ENCODE measurements at regions not wholly inside any gene's neighbourhood (a gene's known extent, or its start where the extent isn't known, plus 50 kb on each side); places are given as distances from the start of the nearest gene placed in this dataset.
"Not testable (repeated sequence)": the region's sequence is repeated elsewhere in the genome, so short reads cannot be mapped to it uniquely, and the experiment has no call there.

DNA sequence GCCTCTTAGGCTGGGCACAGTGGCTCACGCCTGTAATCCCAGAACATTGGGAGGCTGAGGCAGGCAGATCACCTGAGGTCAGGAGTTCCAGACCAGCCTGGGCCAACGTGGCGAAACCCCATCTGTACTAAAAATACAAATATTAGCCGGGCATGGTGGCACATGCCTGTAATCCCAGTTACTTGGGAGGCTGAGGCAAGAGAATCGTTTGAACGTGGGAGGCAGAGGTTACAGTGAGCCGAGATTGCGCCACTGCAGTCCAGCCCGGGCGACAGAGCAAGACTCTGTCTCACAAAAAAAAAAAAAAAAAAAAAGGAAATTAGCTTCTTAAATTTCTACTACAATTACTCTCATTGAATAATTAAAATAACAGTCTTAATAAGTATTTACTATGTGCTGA lies 52.4 kb upstream of the JARID2 start:
- H3K27ac Mint-ChIP-seq; CTCF ChIA-PET; DNase-seq; H3K9me3 Mint-ChIP-seq; H3K4me1 Mint-ChIP-seq; H3K27me3 Mint-ChIP-seq; H3K4me3 Mint-ChIP-seq; H3K36me3 Mint-ChIP-seq (ENCODE audit: low read depth): not testable (repeated sequence)
- POLR2A ChIA-PET = interaction anchor here (0.7 kb wide), 1 partner anchor 99 kb away, joined by 3 read pairs; no protein-coding TSS in a partner anchor

DNA sequence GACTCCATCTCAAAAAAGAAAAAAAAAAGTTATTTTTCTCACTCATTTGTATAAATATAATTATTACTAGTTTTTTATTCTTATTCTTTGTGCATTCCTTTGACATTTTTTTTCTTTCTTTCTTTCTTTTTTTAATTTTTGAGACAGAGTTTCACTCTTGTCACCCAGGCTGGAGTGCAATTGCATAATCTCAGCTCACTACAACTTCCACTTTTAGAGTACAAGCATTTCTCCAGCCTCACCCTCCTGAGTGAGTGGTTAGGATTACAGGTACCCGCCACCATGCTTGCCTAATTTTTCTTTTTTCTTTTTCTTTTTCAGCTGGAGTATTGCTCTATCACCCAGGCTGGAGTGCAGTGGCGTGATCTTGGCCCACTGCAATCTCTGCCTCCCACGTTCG lies 51.4 kb upstream of the JARID2 start:
- H3K4me3 Mint-ChIP-seq = no peak overlapping the region
- ChIA-PET POLR2A (no interaction called here), CTCF (no interaction called here)
- H3K36me3 Mint-ChIP-seq (ENCODE audit: low read depth) = no peaks in the 10 kb centered on the region
- H3K27me3 Mint-ChIP-seq = no peaks in the 10 kb centered on the region
- DNase-seq = no peak
- H3K27ac Mint-ChIP-seq = no peak overlapping the region
- H3K9me3 Mint-ChIP-seq = no peaks in the 10 kb centered on the region
- no peaks in the 10 kb centered on the region for H3K4me1 Mint-ChIP-seq

Data from activated CD4-positive, alpha-beta memory T cell treated with anti-CD3 and anti-CD28 coated beads, Interleukin-2, amount 10 ng/mL, durations not matched to agents 7 days and 5 days (primary cell).